GM23338 (cell line): ENCODE measurements at regions not wholly inside any gene's neighbourhood (a gene's known extent, or its start where the extent isn't known, plus 50 kb on each side); places are given as distances from the start of the nearest gene placed in this dataset.

Source experiments
- ATAC-seq: fragments of 200-7000 bp; cut with Tn5 transposase; 3 replicates; pipeline ENCODE4 v1.9.1; 2020
- DNase-seq: peaks from one replicate; pipeline ENCODE4 v3.0.0-alpha.2; 2015; ENCODE audit warnings: low spot score
- H2AFZ ChIP-seq: fragments of 200-600 bp; sonication (generic); 2 replicates; pipeline ENCODE4 v1.8.0; 2016; ENCODE audit warnings: antibody characterized with exemption, mild to moderate bottlenecking, moderate library complexity
- H3F3A ChIP-seq: fragments of 200-600 bp; sonication (generic); replicated peaks from 2 replicates; pipeline ENCODE4 v1.8.0; 2017; ENCODE audit warnings: antibody characterized with exemption, mixed run types, low read depth
- H3K27ac ChIP-seq: fragments of 200-600 bp; sonication (generic); 2 replicates; pipeline ENCODE4 v1.6.1; 2016; ENCODE audit warnings: low read depth
- H3K27me3 ChIP-seq: fragments of 200-600 bp; sonication (generic); 2 replicates; pipeline ENCODE4 v1.8.0; 2016; ENCODE audit warnings: mild to moderate bottlenecking, mixed run types, moderate library complexity; ENCODE audit not compliant: insufficient read depth
- H3K36me3 ChIP-seq: fragments of 200-600 bp; sonication (generic); 2 replicates; pipeline ENCODE4 v1.8.0; 2016; ENCODE audit warnings: mild to moderate bottlenecking; ENCODE audit not compliant: insufficient read depth
- H3K4me1 ChIP-seq: fragments of 200-600 bp; sonication (generic); 2 replicates; pipeline ENCODE4 v1.8.0; 2016; ENCODE audit warnings: mild to moderate bottlenecking, moderate library complexity; ENCODE audit not compliant: insufficient read depth
- H3K4me2 ChIP-seq: fragments of 200-600 bp; sonication (generic); 2 replicates; pipeline ENCODE4 v1.7.1; 2017; ENCODE audit warnings: mixed run types
- H3K4me3 ChIP-seq: fragments of 200-600 bp; sonication (generic); 2 replicates; pipeline ENCODE4 v1.6.1; 2016; ENCODE audit warnings: mixed run types
- H3K79me2 ChIP-seq: fragments of 200-600 bp; sonication (generic); replicated peaks from 2 replicates; pipeline ENCODE4 v1.8.0; 2017; ENCODE audit warnings: mild to moderate bottlenecking; ENCODE audit not compliant: insufficient read depth
- H3K9me2 ChIP-seq: fragments of 200-600 bp; sonication (generic); 2 replicates; pipeline ENCODE4 v1.8.0; 2017; ENCODE audit not compliant: insufficient read depth
- H4K20me1 ChIP-seq: fragments of 200-600 bp; sonication (generic); replicated peaks from 2 replicates; pipeline ENCODE4 v1.8.0; 2017; ENCODE audit warnings: mild to moderate bottlenecking; ENCODE audit not compliant: insufficient read depth
- H3K27ac Mint-ChIP-seq: 2 replicates; pipeline ENCODE4 v1.8.0; 2020; ENCODE audit warnings: inconsistent platforms, mild to moderate bottlenecking, moderate library complexity, mixed read lengths
- H3K27me3 Mint-ChIP-seq: 3 replicates; pipeline ENCODE4 v1.8.0; 2022; ENCODE audit warnings: low read depth, mild to moderate bottlenecking, moderate library complexity, mixed read lengths, inconsistent platforms; ENCODE audit not compliant: insufficient read depth, poor library complexity
- H3K36me3 Mint-ChIP-seq: 3 replicates; pipeline ENCODE4 v1.8.0; 2021; ENCODE audit warnings: low read depth, mild to moderate bottlenecking, inconsistent platforms, moderate library complexity, mixed read lengths
- H3K4me1 Mint-ChIP-seq: 3 replicates; pipeline ENCODE4 v1.8.0; 2020; ENCODE audit warnings: mild to moderate bottlenecking, inconsistent platforms, mixed read lengths
- H3K4me3 Mint-ChIP-seq: 3 replicates; pipeline ENCODE4 v1.8.0; 2021; ENCODE audit warnings: moderate library complexity, mild to moderate bottlenecking, inconsistent platforms, mixed read lengths
- H3K9me3 Mint-ChIP-seq: 3 replicates; pipeline ENCODE4 v1.8.0; 2020; ENCODE audit warnings: moderate library complexity, mild to moderate bottlenecking, inconsistent platforms, mixed read lengths
- CREB1 ChIP-seq: fragments of 250-450 bp; sonication (Bioruptor Pico); IDR thresholded peaks from 2 replicates; pipeline ENCODE4 v1.5.0; 2020; ENCODE audit warnings: low read depth, mild to moderate bottlenecking, moderate library complexity
- EZH2phosphoT487 ChIP-seq: fragments of 200-600 bp; sonication (generic); IDR thresholded peaks from one replicate; pipeline ENCODE4 v1.8.1; 2018; ENCODE audit warnings: antibody characterized with exemption; ENCODE audit not compliant: unreplicated experiment
- JUNB ChIP-seq: IDR thresholded peaks from one replicate; pipeline ENCODE4 v1.6.1; 2016; ENCODE audit warnings: antibody characterized with exemption; ENCODE audit not compliant: unreplicated experiment
- NANOG ChIP-seq: IDR thresholded peaks from 2 replicates; pipeline ENCODE4 v1.6.1; 2016; ENCODE audit warnings: antibody characterized with exemption, borderline replicate concordance
- ZNF331 ChIP-seq: fragments of 250-450 bp; sonication (Bioruptor Pico); IDR thresholded peaks from 2 replicates; pipeline ENCODE4 v1.5.0; 2020; ENCODE audit warnings: low read depth, mild to moderate bottlenecking, moderate library complexity
- TF ChIP-seq, protein P1 (sequence below): fragments of 250-450 bp; sonication (Bioruptor Pico); IDR thresholded peaks from 2 replicates; pipeline ENCODE4 v1.5.0; 2020; ENCODE audit warnings: mild to moderate bottlenecking, moderate library complexity

DNA sequence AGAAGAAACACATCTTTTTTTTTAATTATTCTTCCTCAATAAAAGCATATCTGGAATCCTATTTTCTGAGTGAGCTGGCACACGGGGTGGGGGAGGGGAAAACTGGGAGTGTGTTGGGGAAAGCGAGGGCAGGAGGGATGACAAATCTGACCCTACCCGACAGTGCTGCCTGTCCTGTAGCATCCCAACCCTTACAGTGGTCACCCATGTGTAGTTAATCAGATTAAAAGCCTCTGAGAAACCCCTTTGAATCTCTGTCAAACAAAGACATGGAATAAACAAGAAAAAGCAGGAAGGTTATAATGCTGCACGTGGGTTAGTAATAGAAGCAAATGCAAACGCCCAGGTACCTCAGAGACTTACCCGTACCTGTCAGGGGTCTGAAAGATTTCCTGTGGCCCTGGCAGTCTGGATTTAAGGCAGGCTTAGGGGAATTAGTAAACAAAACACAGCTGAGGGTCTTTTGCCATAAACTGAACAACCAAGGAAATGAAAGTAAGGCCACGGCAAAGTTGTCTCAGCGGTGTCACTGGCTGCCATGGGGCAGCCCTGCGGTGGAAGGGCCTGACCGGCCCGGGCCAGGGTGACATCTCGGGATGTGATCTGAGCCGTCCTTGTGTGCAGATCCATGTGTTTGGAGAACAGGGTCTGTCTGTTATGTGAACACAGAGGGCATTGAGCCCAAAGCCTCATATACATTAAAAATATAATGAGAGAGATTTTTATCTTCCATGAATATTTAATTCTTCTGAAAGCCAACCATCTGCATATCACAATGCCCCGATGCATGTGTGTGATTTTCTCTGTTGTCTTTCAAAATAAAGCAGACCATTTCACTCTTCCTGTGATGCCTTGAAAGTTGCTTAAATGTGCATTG lies 308.2 kb downstream of the ZNF608 start:
- Mint-ChIP-seq H3K27ac (peak overlapping the region; percentile 86), H3K9me3 (peaks cover 27% of the 10 kb centered on the region), H3K4me1 (peaks cover 43% of the 10 kb centered on the region), H3K4me3 (peak overlapping the region; percentile 32; the same call in 2 of the 3 replicates), H3K27me3 (peaks cover 9% of the 10 kb centered on the region), H3K36me3 (peaks cover 35% of the 10 kb centered on the region)
- Histone ChIP-seq H3K4me1 (peaks cover 33% of the 10 kb centered on the region), H3K4me2 (peak overlapping the region; percentile 61), H3F3A (0 out of 2 replicates have a peak, but pooled peaks cover 7% of the 10 kb centered on the region), H3K79me2 (no peaks in the 10 kb centered on the region), H3K9me2 (peaks cover 8% of the 10 kb centered on the region; the same call in 1 of the 2 replicates), H3K36me3 (no peaks in the 10 kb centered on the region; the same call in 1 of the 2 replicates), H3K4me3 (peak overlapping the region; percentile 18; the same call in 1 of the 2 replicates), H2AFZ (0 out of 2 replicates have a peak overlapping the region, but pooled peaks have one; percentile 6), H3K27me3 (no peaks in the 10 kb centered on the region), H3K27ac (peak overlapping the region; percentile 91), H4K20me1 (no peaks in the 10 kb centered on the region)
- TF ChIP-seq, protein P1, sequence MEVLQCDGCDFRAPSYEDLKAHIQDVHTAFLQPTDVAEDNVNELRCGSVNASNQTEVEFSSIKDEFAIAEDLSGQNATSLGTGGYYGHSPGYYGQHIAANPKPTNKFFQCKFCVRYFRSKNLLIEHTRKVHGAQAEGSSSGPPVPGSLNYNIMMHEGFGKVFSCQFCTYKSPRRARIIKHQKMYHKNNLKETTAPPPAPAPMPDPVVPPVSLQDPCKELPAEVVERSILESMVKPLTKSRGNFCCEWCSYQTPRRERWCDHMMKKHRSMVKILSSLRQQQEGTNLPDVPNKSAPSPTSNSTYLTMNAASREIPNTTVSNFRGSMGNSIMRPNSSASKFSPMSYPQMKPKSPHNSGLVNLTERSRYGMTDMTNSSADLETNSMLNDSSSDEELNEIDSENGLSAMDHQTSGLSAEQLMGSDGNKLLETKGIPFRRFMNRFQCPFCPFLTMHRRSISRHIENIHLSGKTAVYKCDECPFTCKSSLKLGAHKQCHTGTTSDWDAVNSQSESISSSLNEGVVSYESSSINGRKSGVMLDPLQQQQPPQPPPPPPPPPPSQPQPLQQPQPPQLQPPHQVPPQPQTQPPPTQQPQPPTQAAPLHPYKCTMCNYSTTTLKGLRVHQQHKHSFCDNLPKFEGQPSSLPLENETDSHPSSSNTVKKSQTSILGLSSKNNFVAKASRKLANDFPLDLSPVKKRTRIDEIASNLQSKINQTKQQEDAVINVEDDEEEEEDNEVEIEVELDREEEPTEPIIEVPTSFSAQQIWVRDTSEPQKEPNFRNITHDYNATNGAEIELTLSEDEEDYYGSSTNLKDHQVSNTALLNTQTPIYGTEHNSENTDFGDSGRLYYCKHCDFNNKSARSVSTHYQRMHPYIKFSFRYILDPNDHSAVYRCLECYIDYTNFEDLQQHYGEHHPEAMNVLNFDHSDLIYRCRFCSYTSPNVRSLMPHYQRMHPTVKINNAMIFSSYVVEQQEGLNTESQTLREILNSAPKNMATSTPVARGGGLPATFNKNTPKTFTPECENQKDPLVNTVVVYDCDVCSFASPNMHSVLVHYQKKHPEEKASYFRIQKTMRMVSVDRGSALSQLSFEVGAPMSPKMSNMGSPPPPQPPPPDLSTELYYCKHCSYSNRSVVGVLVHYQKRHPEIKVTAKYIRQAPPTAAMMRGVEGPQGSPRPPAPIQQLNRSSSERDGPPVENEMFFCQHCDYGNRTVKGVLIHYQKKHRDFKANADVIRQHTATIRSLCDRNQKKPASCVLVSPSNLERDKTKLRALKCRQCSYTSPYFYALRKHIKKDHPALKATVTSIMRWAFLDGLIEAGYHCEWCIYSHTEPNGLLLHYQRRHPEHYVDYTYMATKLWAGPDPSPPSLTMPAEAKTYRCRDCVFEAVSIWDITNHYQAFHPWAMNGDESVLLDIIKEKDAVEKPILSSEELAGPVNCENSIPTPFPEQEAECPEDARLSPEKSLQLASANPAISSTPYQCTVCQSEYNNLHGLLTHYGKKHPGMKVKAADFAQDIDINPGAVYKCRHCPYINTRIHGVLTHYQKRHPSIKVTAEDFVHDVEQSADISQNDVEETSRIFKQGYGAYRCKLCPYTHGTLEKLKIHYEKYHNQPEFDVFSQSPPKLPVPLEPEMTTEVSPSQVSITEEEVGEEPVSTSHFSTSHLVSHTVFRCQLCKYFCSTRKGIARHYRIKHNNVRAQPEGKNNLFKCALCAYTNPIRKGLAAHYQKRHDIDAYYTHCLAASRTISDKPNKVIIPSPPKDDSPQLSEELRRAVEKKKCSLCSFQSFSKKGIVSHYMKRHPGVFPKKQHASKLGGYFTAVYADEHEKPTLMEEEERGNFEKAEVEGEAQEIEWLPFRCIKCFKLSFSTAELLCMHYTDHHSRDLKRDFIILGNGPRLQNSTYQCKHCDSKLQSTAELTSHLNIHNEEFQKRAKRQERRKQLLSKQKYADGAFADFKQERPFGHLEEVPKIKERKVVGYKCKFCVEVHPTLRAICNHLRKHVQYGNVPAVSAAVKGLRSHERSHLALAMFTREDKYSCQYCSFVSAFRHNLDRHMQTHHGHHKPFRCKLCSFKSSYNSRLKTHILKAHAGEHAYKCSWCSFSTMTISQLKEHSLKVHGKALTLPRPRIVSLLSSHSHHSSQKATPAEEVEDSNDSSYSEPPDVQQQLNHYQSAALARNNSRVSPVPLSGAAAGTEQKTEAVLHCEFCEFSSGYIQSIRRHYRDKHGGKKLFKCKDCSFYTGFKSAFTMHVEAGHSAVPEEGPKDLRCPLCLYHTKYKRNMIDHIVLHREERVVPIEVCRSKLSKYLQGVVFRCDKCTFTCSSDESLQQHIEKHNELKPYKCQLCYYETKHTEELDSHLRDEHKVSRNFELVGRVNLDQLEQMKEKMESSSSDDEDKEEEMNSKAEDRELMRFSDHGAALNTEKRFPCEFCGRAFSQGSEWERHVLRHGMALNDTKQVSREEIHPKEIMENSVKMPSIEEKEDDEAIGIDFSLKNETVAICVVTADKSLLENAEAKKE: no peak
- TF ChIP-seq EZH2phosphoT487: no peak
- no peak for TF ChIP-seq ZNF331 (CRISPR knock-in tag)
- TF ChIP-seq CREB1 (CRISPR knock-in tag): no peak
- no peak for TF ChIP-seq JUNB
- TF ChIP-seq NANOG: peak; percentile 73; the same call in 1 of the 2 replicates
- ATAC-seq (peak; percentile 79), DNase-seq (peak; percentile 23)
